HG03039 (cell line): ENCODE measurements at regions not wholly inside any gene's neighbourhood (a gene's known extent, or its start where the extent isn't known, plus 50 kb on each side); places are given as distances from the start of the nearest gene placed in this dataset.

Source experiments
- ATAC-seq: cut with Tn5 transposase; IDR thresholded peaks from one replicate; pipeline ENCODE4 v1.9.1; 2021; ENCODE audit warnings: mild to moderate bottlenecking, moderate library complexity; ENCODE audit not compliant: unreplicated experiment

GRCh38 chr7:41910940-41911600, 208.2 kb upstream of the INHBA start:
- no peak for ATAC-seq

GRCh38 chr7:41907444-41907843, 204.6 kb upstream of the INHBA start:
- no peak for ATAC-seq

GRCh38 chr7:41900532-41900931, 197.6 kb upstream of the INHBA start:
- no peak for ATAC-seq

- ATAC-seq, result no peak
These were observed 197.0 kb upstream of the INHBA start for GRCh38 chr7:41899823-41900433.

- no peak for ATAC-seq
These were observed 190.8 kb upstream of the INHBA start for GRCh38 chr7:41893656-41894055.

- no peak for ATAC-seq
These were observed 189.6 kb upstream of the INHBA start for GRCh38 chr7:41892356-41893100.

- ATAC-seq, result no peak
These were observed 189.1 kb upstream of the INHBA start for GRCh38 chr7:41891950-41892349.

GRCh38 chr7:41890631-41891274, 187.9 kb upstream of the INHBA start:
- no peak for ATAC-seq

- no peak for ATAC-seq
These were observed 186.6 kb upstream of the INHBA start for GRCh38 chr7:41889472-41889871.

- no peak for ATAC-seq
These were observed 186.2 kb upstream of the INHBA start for GRCh38 chr7:41889040-41889439.

GRCh38 chr7:41887416-41887815, 184.5 kb upstream of the INHBA start:
- ATAC-seq, result no peak

GRCh38 chr7:41886901-41887311, 184.0 kb upstream of the INHBA start:
- ATAC-seq, result no peak

GRCh38 chr7:41886262-41886900, 183.5 kb upstream of the INHBA start:
- no peak for ATAC-seq

GRCh38 chr7:41885748-41886147, 182.9 kb upstream of the INHBA start:
- ATAC-seq, result no peak

GRCh38 chr7:41885078-41885477, 182.2 kb upstream of the INHBA start:
- no peak for ATAC-seq

GRCh38 chr7:41882745-41883420, 180.0 kb upstream of the INHBA start:
- ATAC-seq, result peak; percentile 30

GRCh38 chr7:41882256-41882655, 179.4 kb upstream of the INHBA start:
- ATAC-seq, result peak; percentile 0

GRCh38 chr7:41881331-41882130, 178.6 kb upstream of the INHBA start:
- ATAC-seq, result peak; percentile 94

GRCh38 chr7:41880107-41880506, 177.2 kb upstream of the INHBA start:
- ATAC-seq, result no peak

- ATAC-seq, result no peak
These were observed 176.5 kb upstream of the INHBA start for GRCh38 chr7:41879403-41879802.
